ENCODE measurements at regions not wholly inside any gene's neighbourhood (a gene's known extent, or its start where the extent isn't known, plus 50 kb on each side); places are given as distances from the start of the nearest gene placed in this dataset.

GRCh38 chr13:82797876-82798275 is 1084.4 kb downstream of the SLITRK1 start:
- Histone ChIP-seq H3K27me3 (replicated peaks) (no peaks in the 10 kb centered on the region), H3K27ac (no peak overlapping the region), H3K36me3 (replicated peaks) (no peaks in the 10 kb centered on the region), H3K4me3 (ENCODE audit: low read depth, low read length) (no peak overlapping the region)
- no peak for DNase-seq
- TF ChIP-seq CTCF (IDR thresholded peaks at IDR 0.05; ENCODE audit: low read depth, low read length, missing control alignments) = no peak
- in situ Hi-C loops (cut with HindIII; ENCODE audit: low pct_ligation_motif_present, low sequenced_read_pairs) = no loop called here

GRCh38 chr13:82791035-82791434 is 1091.2 kb downstream of the SLITRK1 start:
- DNase-seq = no peak
- TF ChIP-seq CTCF (IDR thresholded peaks at IDR 0.05; ENCODE audit: low read depth, low read length, missing control alignments) = no peak
- no peak overlapping the region for H3K4me3 ChIP-seq (ENCODE audit: low read depth, low read length)
- in situ Hi-C loops (cut with HindIII; ENCODE audit: low pct_ligation_motif_present, low sequenced_read_pairs) = no loop called here
- no peaks in the 10 kb centered on the region for H3K36me3 ChIP-seq (replicated peaks)
- no peaks in the 10 kb centered on the region for H3K27me3 ChIP-seq (replicated peaks)
- no peak overlapping the region for H3K27ac ChIP-seq

GRCh38 chr13:82772816-82773215 is 1109.5 kb downstream of the SLITRK1 start:
- Histone ChIP-seq H3K4me3 (ENCODE audit: low read depth, low read length) (no peak overlapping the region), H3K36me3 (replicated peaks) (no peaks in the 10 kb centered on the region), H3K27ac (no peak overlapping the region), H3K27me3 (replicated peaks) (no peaks in the 10 kb centered on the region)
- no peak for DNase-seq
- in situ Hi-C loops (cut with HindIII; ENCODE audit: low pct_ligation_motif_present, low sequenced_read_pairs) = no loop called here
- no peak for TF ChIP-seq CTCF (IDR thresholded peaks at IDR 0.05; ENCODE audit: low read depth, low read length, missing control alignments)

GRCh38 chr13:82766732-82767321 is 1115.4 kb downstream of the SLITRK1 start:
- Histone ChIP-seq H3K27me3 (replicated peaks) (no peaks in the 10 kb centered on the region), H3K27ac (no peak overlapping the region), H3K4me3 (ENCODE audit: low read depth, low read length) (no peak overlapping the region), H3K36me3 (replicated peaks) (no peaks in the 10 kb centered on the region)
- DNase-seq = no peak
- no peak for TF ChIP-seq CTCF (IDR thresholded peaks at IDR 0.05; ENCODE audit: low read depth, low read length, missing control alignments)
- in situ Hi-C loops (cut with HindIII; ENCODE audit: low pct_ligation_motif_present, low sequenced_read_pairs) = no loop called here

- in situ Hi-C loops (cut with HindIII; ENCODE audit: low pct_ligation_motif_present, low sequenced_read_pairs) = no loop called here
- no peak overlapping the region for H3K27ac ChIP-seq
- H3K36me3 ChIP-seq (replicated peaks) = no peaks in the 10 kb centered on the region
- peak; percentile 66 for TF ChIP-seq CTCF (IDR thresholded peaks at IDR 0.05; ENCODE audit: low read depth, low read length, missing control alignments)
- peak; percentile 14 for DNase-seq
- H3K27me3 ChIP-seq (replicated peaks) = no peaks in the 10 kb centered on the region
- H3K4me3 ChIP-seq (ENCODE audit: low read depth, low read length) = no peak overlapping the region
Measured at GRCh38 chr13:82758044-82758443, 1124.2 kb downstream of the SLITRK1 start.

GRCh38 chr13:82751206-82751605 is 1131.1 kb downstream of the SLITRK1 start:
- H3K27me3 ChIP-seq (replicated peaks) = no peaks in the 10 kb centered on the region
- no peak overlapping the region for H3K4me3 ChIP-seq (ENCODE audit: low read depth, low read length)
- no peak overlapping the region for H3K27ac ChIP-seq
- no peak for TF ChIP-seq CTCF (IDR thresholded peaks at IDR 0.05; ENCODE audit: low read depth, low read length, missing control alignments)
- H3K36me3 ChIP-seq (replicated peaks) = no peaks in the 10 kb centered on the region
- DNase-seq = no peak
- in situ Hi-C loops (cut with HindIII; ENCODE audit: low pct_ligation_motif_present, low sequenced_read_pairs) = no loop called here
